ENCODE measurements at regions not wholly inside any gene's neighbourhood (a gene's known extent, or its start where the extent isn't known, plus 50 kb on each side); places are given as distances from the start of the nearest gene placed in this dataset.
A peak's percentile ranks its signal among the peaks of the same experiment; 100 is the strongest.

DNA sequence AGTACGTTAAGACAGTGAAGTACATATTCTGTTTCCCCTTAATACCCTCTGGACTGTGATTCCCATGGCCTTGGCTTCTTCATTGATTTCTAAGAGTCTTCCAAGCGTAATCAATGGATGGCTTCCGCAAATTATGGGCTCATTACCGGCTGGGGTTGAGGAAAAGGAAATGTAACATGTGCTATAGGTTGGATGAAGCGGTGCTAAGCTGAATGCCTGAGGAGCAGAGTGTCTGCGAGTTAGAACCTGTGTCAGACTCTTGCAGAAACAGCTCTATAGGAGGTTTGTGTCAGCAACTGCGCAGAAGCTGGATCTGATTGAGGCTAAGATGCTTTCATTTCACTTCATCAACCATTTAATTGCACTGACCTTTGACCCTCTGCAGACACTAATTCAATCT is 114.3 kb upstream of the CDH18 start:
- Histone ChIP-seq H2AFZ (ENCODE audit: low read depth) (no peak overlapping the region), H3K27me3 (ENCODE audit: insufficient read depth, low read depth) (no peaks in the 10 kb centered on the region), H3K4me1 (ENCODE audit: low read depth, poor library complexity, severe bottlenecking) (no peaks in the 10 kb centered on the region), H3K4me2 (no peak overlapping the region), H3K27ac (no peak overlapping the region), H3K79me2 (ENCODE audit: insufficient read depth, low read depth) (no peaks in the 10 kb centered on the region), H4K20me1 (ENCODE audit: insufficient read depth) (no peaks in the 10 kb centered on the region), H3K36me3 (ENCODE audit: insufficient read depth) (no peaks in the 10 kb centered on the region), H3K4me3 (IDR thresholded peaks at IDR 0.05; ENCODE audit: insufficient read depth, low read depth, low read length) (no peak overlapping the region), H3K9ac (no peak overlapping the region)
- no peak for TF ChIP-seq CTCF (conservative IDR thresholded peaks at IDR 0.05; ENCODE audit: low read depth, low read length)

- Histone ChIP-seq H3K27ac (no peak overlapping the region), H3K27me3 (ENCODE audit: insufficient read depth, low read depth) (no peaks in the 10 kb centered on the region), H3K4me3 (IDR thresholded peaks at IDR 0.05; ENCODE audit: insufficient read depth, low read depth, low read length) (no peak overlapping the region), H3K79me2 (ENCODE audit: insufficient read depth, low read depth) (no peaks in the 10 kb centered on the region), H3K4me1 (ENCODE audit: low read depth, poor library complexity, severe bottlenecking) (peaks cover under 1% of the 10 kb centered on the region), H2AFZ (ENCODE audit: low read depth) (no peak overlapping the region), H3K4me2 (no peak overlapping the region), H4K20me1 (ENCODE audit: insufficient read depth) (no peaks in the 10 kb centered on the region), H3K36me3 (ENCODE audit: insufficient read depth) (no peaks in the 10 kb centered on the region), H3K9ac (no peak overlapping the region)
- no peak for TF ChIP-seq CTCF (conservative IDR thresholded peaks at IDR 0.05; ENCODE audit: low read depth, low read length)
These were observed 110.7 kb upstream of the CDH18 start for GRCh38 chr5:20098694-20099093.

GRCh38 chr5:20088361-20088760 is 100.4 kb upstream of the CDH18 start:
- no peak overlapping the region for H2AFZ ChIP-seq (ENCODE audit: low read depth)

DNA sequence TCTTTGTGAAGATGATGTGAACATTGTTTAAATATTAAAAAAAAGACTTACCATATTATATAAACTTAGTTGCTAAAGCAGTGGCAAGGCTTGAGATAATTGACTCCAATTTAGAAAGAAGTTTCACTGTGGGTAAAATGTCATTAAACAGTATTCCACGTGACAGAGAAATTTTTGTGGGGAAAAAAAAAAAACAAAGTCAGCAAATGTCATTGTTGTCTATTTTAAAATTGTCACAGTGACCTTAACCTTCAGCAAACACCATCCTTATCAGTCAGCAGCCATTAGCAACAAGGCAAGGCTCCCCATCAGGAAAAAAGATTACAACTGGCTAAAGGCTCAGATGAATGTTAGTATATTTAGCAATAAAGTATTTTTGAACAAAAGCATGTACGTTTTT is 99.3 kb upstream of the CDH18 start:
- no peaks in the 10 kb centered on the region for H3K79me2 ChIP-seq (ENCODE audit: insufficient read depth, low read depth)
- H3K4me3 ChIP-seq (IDR thresholded peaks at IDR 0.05; ENCODE audit: insufficient read depth, low read depth, low read length): no peak overlapping the region
- H3K27ac ChIP-seq: no peak overlapping the region
- no peaks in the 10 kb centered on the region for H3K27me3 ChIP-seq (ENCODE audit: insufficient read depth, low read depth)
- peak overlapping the region; percentile 26 for H3K4me2 ChIP-seq
- H3K4me1 ChIP-seq (ENCODE audit: low read depth, poor library complexity, severe bottlenecking): peaks cover 16% of the 10 kb centered on the region
- no peak overlapping the region for H3K9ac ChIP-seq
- no peaks in the 10 kb centered on the region for H3K36me3 ChIP-seq (ENCODE audit: insufficient read depth)
- H2AFZ ChIP-seq (ENCODE audit: low read depth): no peak overlapping the region
- TF ChIP-seq CTCF (conservative IDR thresholded peaks at IDR 0.05; ENCODE audit: low read depth, low read length): no peak
- no peaks in the 10 kb centered on the region for H4K20me1 ChIP-seq (ENCODE audit: insufficient read depth)

More at GRCh38 chr5:20088361-20088760, 100.4 kb upstream of the CDH18 start:
- Histone ChIP-seq H3K4me1 (ENCODE audit: low read depth, poor library complexity, severe bottlenecking) (peaks cover 19% of the 10 kb centered on the region), H3K79me2 (ENCODE audit: insufficient read depth, low read depth) (no peaks in the 10 kb centered on the region), H3K9ac (no peak overlapping the region), H3K4me2 (no peak overlapping the region), H4K20me1 (ENCODE audit: insufficient read depth) (no peaks in the 10 kb centered on the region), H3K4me3 (IDR thresholded peaks at IDR 0.05; ENCODE audit: insufficient read depth, low read depth, low read length) (no peak overlapping the region), H3K27ac (no peak overlapping the region), H3K27me3 (ENCODE audit: insufficient read depth, low read depth) (no peaks in the 10 kb centered on the region), H3K36me3 (ENCODE audit: insufficient read depth) (no peaks in the 10 kb centered on the region)
- TF ChIP-seq CTCF (conservative IDR thresholded peaks at IDR 0.05; ENCODE audit: low read depth, low read length): no peak

Data from KMS-11 (cell line).